Suppressor macrophage treated with lipopolysaccharide for 1 hour (primary cell): ENCODE measurements at regions not wholly inside any gene's neighbourhood (a gene's known extent, or its start where the extent isn't known, plus 50 kb on each side); places are given as distances from the start of the nearest gene placed in this dataset.
A peak's percentile ranks its signal among the peaks of the same experiment; 100 is the strongest.

Experiments used
- DNase-seq, 3 donors: peaks; one replicate each; pipeline ENCODE4 v3.0.0-alpha.2; 2020 to 2022

GRCh38 chr4:141783770-141784169, 147.4 kb downstream of the IL15 start:
- no peak for DNase-seq

- DNase-seq: no peak
Measured at GRCh38 chr4:141786946-141787345, 150.6 kb downstream of the IL15 start.

GRCh38 chr4:141788169-141788915, 152.0 kb downstream of the IL15 start:
- no peak for DNase-seq

- no peak for DNase-seq
Measured at GRCh38 chr4:141789716-141790115, 153.3 kb downstream of the IL15 start.

- DNase-seq: no peak
Measured at GRCh38 chr4:141792164-141792563, 155.8 kb downstream of the IL15 start.

GRCh38 chr4:141797966-141798365, 161.6 kb downstream of the IL15 start:
- DNase-seq: no peak

- no peak for DNase-seq
Measured at GRCh38 chr4:141801558-141801957, 165.2 kb downstream of the IL15 start.

GRCh38 chr4:141802333-141802732, 165.9 kb downstream of the IL15 start:
- no peak for DNase-seq

- no peak for DNase-seq
Measured at GRCh38 chr4:141804836-141805235, 168.5 kb downstream of the IL15 start.

- DNase-seq: peak in 1 of 3 donors; percentile 1
Measured at GRCh38 chr4:141807103-141807891, 170.9 kb downstream of the IL15 start.

GRCh38 chr4:141810038-141810711, 173.8 kb downstream of the IL15 start:
- no peak for DNase-seq

GRCh38 chr4:141810712-141811375, 174.5 kb downstream of the IL15 start:
- DNase-seq: no peak

GRCh38 chr4:141812158-141812557, 175.8 kb downstream of the IL15 start:
- no peak for DNase-seq

GRCh38 chr4:141814499-141814898, 178.1 kb downstream of the IL15 start:
- DNase-seq: no peak

- DNase-seq: no peak
Measured at GRCh38 chr4:141815646-141816045, 179.3 kb downstream of the IL15 start.

- DNase-seq: no peak
Measured at GRCh38 chr4:141826260-141826659, 189.9 kb downstream of the IL15 start.

- DNase-seq: no peak
Measured at GRCh38 chr4:141833209-141833608, 196.8 kb downstream of the IL15 start.

GRCh38 chr4:141840299-141840986, 204.1 kb downstream of the IL15 start:
- no peak for DNase-seq

- peak in 1 of 3 donors; percentile 5 for DNase-seq
Measured at GRCh38 chr4:141843136-141843535, 206.8 kb downstream of the IL15 start.

GRCh38 chr4:141845901-141846300, 209.5 kb downstream of the IL15 start:
- DNase-seq: no peak

GRCh38 chr4:141849367-141849766, 213.0 kb downstream of the IL15 start:
- no peak for DNase-seq

- DNase-seq: no peak
Measured at GRCh38 chr4:141849778-141850177, 213.4 kb downstream of the IL15 start.
